Panc1 (cell line): ENCODE measurements at regions not wholly inside any gene's neighbourhood (a gene's known extent, or its start where the extent isn't known, plus 50 kb on each side); places are given as distances from the start of the nearest gene placed in this dataset.

Source experiments
- ATAC-seq: fragments of 200-7000 bp; cut with Tn5 transposase; 2 replicates; pipeline ENCODE4 v1.9.1; 2020; ENCODE audit warnings: mild to moderate bottlenecking, moderate library complexity
- BruUV-seq: library from RNA; stranded (reverse); fragments of 400-500 nt; replicated peaks from 2 replicates; lab custom pipeline; 2021; lab: Mats Ljungman, UMichigan
- CTCF ChIA-PET: fragments of 300-600 bp; sonication (Branson Sonifier 250); formaldehyde crosslinking; loops from one replicate; lab custom pipeline; 2022; ENCODE audit warnings: antibody characterized with exemption; lab: Charles Lee
- POLR2A ChIA-PET: fragments of 300-600 bp; sonication (Branson Sonifier 250); formaldehyde crosslinking; loops from one replicate; lab custom pipeline; 2022; ENCODE audit warnings: antibody characterized with exemption; lab: Charles Lee
- DNase-seq: peaks from one replicate; pipeline ENCODE4 v3.0.0-alpha.2; 2010; ENCODE audit warnings: low read depth, low spot score
- H3K27ac ChIP-seq: 2 replicates; pipeline ENCODE4 v1.5.1; 2011; ENCODE audit warnings: mild to moderate bottlenecking, low read length, inconsistent platforms
- H3K27me3 ChIP-seq: fragments of 200-500 bp; sonication (Bioruptor generic); 2 replicates; pipeline ENCODE4 v1.6.0; 2014; ENCODE audit warnings: low read length, inconsistent platforms; ENCODE audit not compliant: control insufficient read depth, insufficient read depth
- H3K36me3 ChIP-seq: fragments of 200-500 bp; sonication (Bioruptor generic); 2 replicates; pipeline ENCODE4 v1.5.1; 2014; ENCODE audit warnings: inconsistent platforms, mild to moderate bottlenecking, low read length, moderate library complexity; ENCODE audit not compliant: control insufficient read depth, insufficient read depth
- H3K4me1 ChIP-seq: 2 replicates; pipeline ENCODE4 v1.5.1; 2011; ENCODE audit warnings: inconsistent platforms, mild to moderate bottlenecking, low read length, moderate library complexity; ENCODE audit not compliant: control insufficient read depth, insufficient read depth
- H3K4me3 ChIP-seq, 2 experiments: 2 replicates each; pipeline ENCODE4 v1.5.1; 2011 to 2012; ENCODE audit warnings: low read depth in 2 of 2, low read length in 2 of 2, mild to moderate bottlenecking in 2 of 2, inconsistent platforms in 1 of 2, moderate library complexity in 1 of 2
- H3K9me3 ChIP-seq: fragments of 200-500 bp; sonication (Bioruptor generic); 2 replicates; pipeline ENCODE4 v1.5.1; 2014; ENCODE audit warnings: low read depth, mild to moderate bottlenecking, inconsistent platforms, low read length, moderate library complexity; ENCODE audit not compliant: control insufficient read depth, insufficient read depth
- CTCF ChIP-seq: fragments of 450-650 bp; IDR thresholded peaks from 2 replicates; pipeline ENCODE4 v1.5.1; 2017; ENCODE audit warnings: mild to moderate bottlenecking
- POLR2AphosphoS5 ChIP-seq: IDR thresholded peaks from 2 replicates; pipeline ENCODE4 v1.6.1; 2012; ENCODE audit warnings: mild to moderate bottlenecking, low read depth, low read length, moderate library complexity
- REST ChIP-seq, 2 experiments: IDR thresholded peaks; 2 replicates each; pipeline ENCODE4 v1.6.1; 2011 to 2012; ENCODE audit warnings: low read depth in 2 of 2, control low read depth in 1 of 2, low read length in 1 of 2, mild to moderate bottlenecking in 1 of 2, moderate library complexity in 1 of 2; ENCODE audit not compliant: insufficient read depth in 1 of 2
- SIN3A ChIP-seq: IDR thresholded peaks from 2 replicates; pipeline ENCODE4 v1.6.1; 2012; ENCODE audit warnings: low read depth, mild to moderate bottlenecking, low read length, moderate library complexity, borderline replicate concordance; ENCODE audit not compliant: insufficient read depth
- TCF7L2 ChIP-seq: IDR thresholded peaks from 2 replicates; pipeline ENCODE4 v1.6.1; 2011; ENCODE audit warnings: mild to moderate bottlenecking, low read depth, low read length, inconsistent platforms
- in situ Hi-C: cut with HindIII; loops from 2 replicates; pipeline ENCODE4 v1.10.0; 2016; ENCODE audit warnings: low sequenced_read_pairs, low pct_unique_long_range_greater_than_20kb
- intact Hi-C: fragments of 100-400 bp; cut with micrococcal nuclease; formaldehyde crosslinking; loops from one replicate; pipeline ENCODE4 v1.10.0; 2022; ENCODE audit not compliant: unreplicated experiment

GRCh38 chr5:91217859-91218258 lies 165.3 kb downstream of the ARRDC3 start:
- H3K4me1 ChIP-seq = peaks cover 4% of the 10 kb centered on the region; the same call in 1 of the 2 replicates
- no peak overlapping the region; the same call in 1 of the 2 replicates for H3K27ac ChIP-seq
- H3K27me3 ChIP-seq = no peaks in the 10 kb centered on the region
- no peak overlapping the region for H3K4me3 ChIP-seq
- no TSS peak for BruUV-seq
- intact Hi-C loops (no loop called here), in situ Hi-C loops (no loop called here)
- ChIA-PET CTCF (no interaction called here), POLR2A (interaction anchor here (0.7 kb wide), 1 partner anchor 85 kb away, joined by 4 read pairs; no protein-coding TSS in a partner anchor)
- H3K9me3 ChIP-seq = no peaks in the 10 kb centered on the region
- H3K36me3 ChIP-seq = no peaks in the 10 kb centered on the region
- TF ChIP-seq TCF7L2 = no peak
- no peak for TF ChIP-seq POLR2AphosphoS5
- TF ChIP-seq SIN3A = no peak
- no peak for TF ChIP-seq REST (IDR thresholded peaks at IDR 0.05; ENCODE audit: insufficient read depth in 1 of 2, low read depth in 2 of 2, low read length in 1 of 2)
- TF ChIP-seq CTCF = no peak
- ATAC-seq = no peak
- DNase-seq = no peak

- intact Hi-C loops (no loop called here), in situ Hi-C loops (no loop called here)
- no peaks in the 10 kb centered on the region for H3K27me3 ChIP-seq
- no peak overlapping the region for H3K4me3 ChIP-seq
- TF ChIP-seq SIN3A (no peak), REST (IDR thresholded peaks at IDR 0.05; ENCODE audit: insufficient read depth in 1 of 2, low read depth in 2 of 2, low read length in 1 of 2) (no peak), TCF7L2 (no peak), CTCF (no peak)
- no peaks in the 10 kb centered on the region for H3K36me3 ChIP-seq
- no peak for DNase-seq
- no TSS peak for BruUV-seq
- CTCF ChIA-PET = no interaction called here
- POLR2A ChIA-PET = no interaction called here
- peaks cover 4% of the 10 kb centered on the region; the same call in 1 of the 2 replicates for H3K4me1 ChIP-seq
- ATAC-seq = no peak
- no peak overlapping the region for H3K27ac ChIP-seq
- H3K9me3 ChIP-seq = no peaks in the 10 kb centered on the region
Observed at GRCh38 chr5:91214571-91214970, 168.5 kb downstream of the ARRDC3 start.
